ENCODE measurements at regions not wholly inside any gene's neighbourhood (a gene's known extent, or its start where the extent isn't known, plus 50 kb on each side); places are given as distances from the start of the nearest gene placed in this dataset.
A peak's percentile ranks its signal among the peaks of the same experiment; 100 is the strongest.

GRCh38 chr6:108734271-108734922 lies 113.8 kb upstream of the ARMC2 start:
- Mint-ChIP-seq H3K27me3 (peaks cover 18% of the 10 kb centered on the region), H3K27ac (no peak overlapping the region), H3K4me3 (no peak overlapping the region), H3K4me1 (ENCODE audit: unreplicated experiment) (peaks cover 23% of the 10 kb centered on the region), H3K36me3 (no peaks in the 10 kb centered on the region), H3K9me3 (no peaks in the 10 kb centered on the region)
- DNase-seq (ENCODE audit: extremely low spot score, unreplicated experiment): no peak
- no peak for TF ChIP-seq CTCF (conservative IDR thresholded peaks at IDR 0.05)

- no peak for DNase-seq (ENCODE audit: extremely low spot score, unreplicated experiment)
- peaks cover 23% of the 10 kb centered on the region for H3K4me1 Mint-ChIP-seq (ENCODE audit: unreplicated experiment)
- no peak for TF ChIP-seq CTCF (conservative IDR thresholded peaks at IDR 0.05)
- no peaks in the 10 kb centered on the region for H3K9me3 Mint-ChIP-seq
- no peak overlapping the region for H3K4me3 Mint-ChIP-seq
- H3K27ac Mint-ChIP-seq: peak overlapping the region; percentile 27
- peaks cover 11% of the 10 kb centered on the region for H3K27me3 Mint-ChIP-seq
- H3K36me3 Mint-ChIP-seq: no peaks in the 10 kb centered on the region
Observed at GRCh38 chr6:108735310-108736001, 112.8 kb upstream of the ARMC2 start.

- peak overlapping the region; percentile 27 for H3K27ac Mint-ChIP-seq
- H3K9me3 Mint-ChIP-seq: no peaks in the 10 kb centered on the region
- no peak for DNase-seq (ENCODE audit: extremely low spot score, unreplicated experiment)
- no peak overlapping the region for H3K4me3 Mint-ChIP-seq
- TF ChIP-seq CTCF (conservative IDR thresholded peaks at IDR 0.05): no peak
- no peaks in the 10 kb centered on the region for H3K36me3 Mint-ChIP-seq
- peaks cover 11% of the 10 kb centered on the region for H3K27me3 Mint-ChIP-seq
- peaks cover 17% of the 10 kb centered on the region for H3K4me1 Mint-ChIP-seq (ENCODE audit: unreplicated experiment)
Observed at GRCh38 chr6:108736002-108736361, 112.2 kb upstream of the ARMC2 start.

GRCh38 chr6:108736832-108737231 lies 111.4 kb upstream of the ARMC2 start:
- no peak for DNase-seq (ENCODE audit: extremely low spot score, unreplicated experiment)
- Mint-ChIP-seq H3K9me3 (no peaks in the 10 kb centered on the region), H3K36me3 (no peaks in the 10 kb centered on the region), H3K4me1 (ENCODE audit: unreplicated experiment) (peaks cover 16% of the 10 kb centered on the region), H3K4me3 (no peak overlapping the region), H3K27me3 (peaks cover 6% of the 10 kb centered on the region), H3K27ac (peak overlapping the region; percentile 45)
- no peak for TF ChIP-seq CTCF (conservative IDR thresholded peaks at IDR 0.05)

GRCh38 chr6:108737594-108738546 lies 110.4 kb upstream of the ARMC2 start:
- H3K4me1 Mint-ChIP-seq (ENCODE audit: unreplicated experiment): peaks cover 16% of the 10 kb centered on the region
- no peak overlapping the region for H3K27ac Mint-ChIP-seq
- DNase-seq (ENCODE audit: extremely low spot score, unreplicated experiment): no peak
- TF ChIP-seq CTCF (conservative IDR thresholded peaks at IDR 0.05): no peak
- peaks cover 6% of the 10 kb centered on the region for H3K27me3 Mint-ChIP-seq
- H3K9me3 Mint-ChIP-seq: no peaks in the 10 kb centered on the region
- no peaks in the 10 kb centered on the region for H3K36me3 Mint-ChIP-seq
- H3K4me3 Mint-ChIP-seq: no peak overlapping the region

All from type B pancreatic cell (in vitro differentiated cells).